GM19372 (cell line): ENCODE measurements at regions not wholly inside any gene's neighbourhood (a gene's known extent, or its start where the extent isn't known, plus 50 kb on each side); places are given as distances from the start of the nearest gene placed in this dataset.
"Not testable (repeated sequence)": the region's sequence is repeated elsewhere in the genome, so short reads cannot be mapped to it uniquely, and the experiment has no call there.

Experiments used
- ATAC-seq: cut with Tn5 transposase; IDR thresholded peaks from one replicate; pipeline ENCODE4 v1.9.1; 2021; ENCODE audit warnings: mild to moderate bottlenecking, low read depth, moderate library complexity; ENCODE audit not compliant: unreplicated experiment

GRCh38 chr3:44109771-44110361 lies 131.8 kb upstream of the TOPAZ1 start:
- no peak for ATAC-seq

GRCh38 chr3:44110648-44111047 lies 131.0 kb upstream of the TOPAZ1 start:
- no peak for ATAC-seq

DNA sequence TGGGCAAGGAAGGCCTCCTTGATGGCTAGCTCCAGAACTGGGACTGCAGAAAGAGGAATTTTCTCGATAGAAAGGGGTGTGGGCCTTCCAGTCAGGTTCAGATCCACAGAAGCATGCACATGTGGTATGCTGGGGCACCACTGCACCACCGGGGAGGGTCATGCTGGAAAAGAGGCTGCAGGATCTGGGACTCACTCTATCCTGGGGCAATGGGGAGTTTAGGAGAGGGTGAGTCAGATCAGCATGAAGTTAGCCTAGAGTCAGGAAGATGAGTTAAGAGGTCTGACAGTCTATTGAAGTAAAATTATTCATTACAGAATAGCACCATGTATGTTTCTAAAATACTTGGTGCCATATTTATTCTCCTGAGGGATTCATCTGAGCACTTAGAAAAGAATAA lies 130.2 kb upstream of the TOPAZ1 start:
- ATAC-seq = no peak

DNA sequence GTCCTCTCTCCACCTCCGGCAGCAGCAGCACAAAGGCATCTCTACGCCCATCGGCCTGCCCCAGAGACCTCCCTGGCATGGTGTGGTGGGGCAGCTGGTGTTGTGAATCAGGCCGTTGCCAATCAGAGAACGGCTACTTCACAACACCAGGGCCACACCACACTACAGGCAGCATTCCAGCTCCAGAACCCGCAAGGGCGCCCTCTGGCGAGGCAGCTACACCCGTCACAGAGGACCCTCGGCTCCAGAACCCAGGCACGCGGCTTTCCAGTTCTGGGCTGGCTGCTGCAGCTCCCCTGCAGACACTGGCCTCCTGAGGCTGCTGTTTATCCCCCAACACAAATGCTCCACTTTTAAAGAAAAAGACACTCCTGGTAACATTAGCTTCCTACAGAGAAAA lies 127.5 kb upstream of the TOPAZ1 start:
- no peak for ATAC-seq

GRCh38 chr3:44117239-44117638 lies 124.4 kb upstream of the TOPAZ1 start:
- no peak for ATAC-seq

DNA sequence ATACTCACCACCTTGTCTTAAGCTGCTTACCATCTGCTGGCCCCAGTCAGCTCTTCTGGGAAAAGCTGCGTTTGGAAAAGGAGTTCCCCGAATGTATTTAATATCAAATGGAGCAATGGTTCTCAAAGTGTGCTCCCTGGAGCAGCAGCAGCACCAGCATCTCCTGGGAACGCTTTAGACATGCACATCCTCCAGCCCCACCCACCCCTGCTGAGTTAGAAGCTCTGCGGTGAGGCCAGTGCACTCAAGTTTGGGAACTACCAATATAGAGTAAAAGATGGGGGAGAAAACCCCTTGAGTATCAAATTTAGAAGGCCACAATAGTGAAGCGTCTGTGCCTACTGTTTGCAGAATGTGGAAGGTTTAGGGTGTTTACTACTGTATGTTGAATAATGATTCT lies 124.0 kb upstream of the TOPAZ1 start:
- no peak for ATAC-seq

GRCh38 chr3:44120721-44121582 lies 120.7 kb upstream of the TOPAZ1 start:
- no peak for ATAC-seq

- no peak for ATAC-seq
These were observed 116.4 kb upstream of the TOPAZ1 start for GRCh38 chr3:44125246-44125645.

DNA sequence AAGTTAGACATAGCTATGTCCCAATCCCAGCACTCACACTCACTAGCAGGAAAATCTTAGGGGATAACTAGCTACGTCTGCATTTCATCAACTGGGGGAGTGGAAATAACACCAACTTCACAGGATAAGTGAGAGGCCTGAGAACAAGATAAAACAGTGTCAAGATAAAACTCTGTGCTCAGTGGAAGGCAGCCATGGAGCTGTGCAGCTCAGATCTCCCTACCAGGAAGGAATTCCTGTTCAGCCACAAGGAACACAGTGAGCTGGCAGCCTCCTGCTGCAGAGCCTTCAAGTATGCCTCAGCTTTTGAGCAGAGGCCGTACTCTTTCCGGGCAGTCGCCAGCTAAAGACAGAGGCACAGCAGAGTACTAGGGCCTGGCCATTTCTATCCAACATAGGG lies 115.8 kb upstream of the TOPAZ1 start:
- no peak for ATAC-seq

- no peak for ATAC-seq
These were observed 113.5 kb upstream of the TOPAZ1 start for GRCh38 chr3:44128057-44128775.

- ATAC-seq = peak; percentile 67
These were observed 111.4 kb upstream of the TOPAZ1 start for GRCh38 chr3:44130249-44130648.

DNA sequence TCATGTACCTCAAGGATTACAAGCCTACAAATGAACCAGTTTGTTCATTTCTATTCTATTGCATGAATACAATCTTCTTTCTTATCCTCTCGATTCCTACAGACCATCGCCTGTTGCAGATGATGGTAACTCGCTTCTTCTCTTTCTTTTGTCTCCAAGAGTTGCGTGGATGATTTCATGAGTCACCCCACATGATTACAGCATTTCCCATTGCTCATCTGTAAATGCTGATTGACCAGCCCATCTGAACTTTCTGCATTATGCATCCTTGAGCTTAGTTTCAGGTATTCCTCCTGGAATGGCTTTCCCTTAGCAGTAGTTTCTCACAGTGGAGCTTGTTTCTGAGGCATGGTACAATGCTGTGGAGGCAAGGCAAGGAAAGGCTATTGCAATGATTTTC lies 109.6 kb upstream of the TOPAZ1 start:
- no peak for ATAC-seq

DNA sequence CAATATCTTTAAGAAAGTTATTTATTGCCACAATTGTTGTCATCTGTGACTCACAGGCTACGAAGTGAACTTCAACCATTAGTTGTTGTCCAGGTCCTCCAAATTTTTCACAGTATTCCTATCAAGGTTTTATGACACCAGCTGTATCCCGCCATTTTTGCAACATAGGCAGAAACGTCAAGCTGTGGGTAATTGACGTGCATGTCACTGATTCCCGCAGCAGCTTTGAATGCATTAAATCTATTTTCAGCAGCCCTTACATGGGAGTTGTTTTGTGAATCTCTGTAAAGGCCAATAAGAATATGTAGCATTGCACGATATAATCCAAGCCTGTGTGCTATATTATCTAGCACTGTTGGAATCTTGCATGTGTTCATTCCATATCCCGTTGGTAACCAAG lies 109.1 kb upstream of the TOPAZ1 start:
- no peak for ATAC-seq

GRCh38 chr3:44136421-44136820 lies 105.3 kb upstream of the TOPAZ1 start:
- ATAC-seq = no peak

GRCh38 chr3:44146073-44146472 lies 95.6 kb upstream of the TOPAZ1 start:
- no peak for ATAC-seq

- no peak for ATAC-seq
These were observed 81.9 kb upstream of the TOPAZ1 start for GRCh38 chr3:44159696-44160300.

GRCh38 chr3:44160818-44161217 lies 80.9 kb upstream of the TOPAZ1 start:
- ATAC-seq = no peak

GRCh38 chr3:44171891-44172290 lies 69.8 kb upstream of the TOPAZ1 start:
- ATAC-seq = no peak

GRCh38 chr3:44172701-44173100 lies 69.0 kb upstream of the TOPAZ1 start:
- ATAC-seq = not testable (repeated sequence)

- ATAC-seq = no peak
These were observed 68.4 kb upstream of the TOPAZ1 start for GRCh38 chr3:44173263-44173662.

DNA sequence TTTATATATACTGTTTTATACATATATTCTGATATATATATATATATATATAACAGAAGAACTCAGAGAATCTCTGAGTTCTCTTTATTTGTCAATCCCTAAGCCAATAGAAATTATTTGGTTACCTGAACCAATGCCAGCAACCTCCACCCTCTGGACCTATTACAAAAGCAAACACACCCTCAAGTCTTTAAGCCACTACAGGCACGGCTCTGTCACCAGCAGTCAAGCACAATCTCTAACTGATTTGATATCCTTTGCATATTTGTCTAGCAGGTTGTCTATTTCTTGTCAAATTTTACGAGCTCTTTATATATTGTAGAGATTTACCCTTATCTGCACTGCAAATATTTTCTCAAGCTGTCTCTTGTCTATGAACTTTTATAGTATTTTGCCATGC lies 66.6 kb upstream of the TOPAZ1 start:
- ATAC-seq = no peak
